ENCODE measurements at regions not wholly inside any gene's neighbourhood (a gene's known extent, or its start where the extent isn't known, plus 50 kb on each side); places are given as distances from the start of the nearest gene placed in this dataset.
A peak's percentile ranks its signal among the peaks of the same experiment; 100 is the strongest.

- ChIA-PET POLR2A (no interaction called here), CTCF (interaction anchor here (0.6 to 10.8 kb wide), 6 partner anchors 9 to 471 kb away, joined by 3 to 161 read pairs (median 3); no protein-coding TSS in a partner anchor)
- no peak for TF ChIP-seq CTCF (IDR thresholded peaks at IDR 0.05; ENCODE audit: insufficient read depth, low read depth, low read length)
- no peaks in the 10 kb centered on the region for H3K36me3 ChIP-seq (ENCODE audit: control insufficient read depth, insufficient read depth, low read length)
- no peak for DNase-seq (ENCODE audit: low read depth)
- H3K27me3 ChIP-seq (ENCODE audit: control insufficient read depth, insufficient read depth, low read length), result no peaks in the 10 kb centered on the region
- H3K4me3 ChIP-seq (ENCODE audit: low read depth, low read length), result no peak overlapping the region
Observed at GRCh38 chr6:154925130-154925529, 70.0 kb upstream of the TIAM2 start.

- CTCF ChIA-PET, result interaction anchor here (1.0 to 10.8 kb wide), 7 partner anchors 15 to 390 kb away, joined by 3 to 161 read pairs (median 4); no protein-coding TSS in a partner anchor
- Histone ChIP-seq H3K27me3 (ENCODE audit: control insufficient read depth, insufficient read depth, low read length) (no peaks in the 10 kb centered on the region), H3K4me3 (ENCODE audit: low read depth, low read length) (no peak overlapping the region), H3K36me3 (ENCODE audit: control insufficient read depth, insufficient read depth, low read length) (no peaks in the 10 kb centered on the region)
- POLR2A ChIA-PET, result no interaction called here
- TF ChIP-seq CTCF (IDR thresholded peaks at IDR 0.05; ENCODE audit: insufficient read depth, low read depth, low read length), result no peak
- no peak for DNase-seq (ENCODE audit: low read depth)
Observed at GRCh38 chr6:154926366-154926765, 68.7 kb upstream of the TIAM2 start.

GRCh38 chr6:154928325-154928922 lies 66.7 kb upstream of the TIAM2 start:
- Histone ChIP-seq H3K27me3 (ENCODE audit: control insufficient read depth, insufficient read depth, low read length) (no peaks in the 10 kb centered on the region), H3K4me3 (ENCODE audit: low read depth, low read length) (no peak overlapping the region), H3K36me3 (ENCODE audit: control insufficient read depth, insufficient read depth, low read length) (no peaks in the 10 kb centered on the region)
- DNase-seq (ENCODE audit: low read depth), result no peak
- POLR2A ChIA-PET, result no interaction called here
- peak; percentile 80 for TF ChIP-seq CTCF (IDR thresholded peaks at IDR 0.05; ENCODE audit: insufficient read depth, low read depth, low read length)
- CTCF ChIA-PET, result interaction anchor here (0.7 to 10.8 kb wide), 39 partner anchors 9 to 567 kb away, joined by 3 to 161 read pairs (median 4); partner anchors contain the start of gene TIAM2

GRCh38 chr6:154930451-154930851 lies 64.7 kb upstream of the TIAM2 start:
- ChIA-PET POLR2A (no interaction called here), CTCF (interaction anchor here (0.9 to 10.8 kb wide), 4 partner anchors 17 to 318 kb away, joined by 3 to 161 read pairs (median 15); no protein-coding TSS in a partner anchor)
- H3K36me3 ChIP-seq (ENCODE audit: control insufficient read depth, insufficient read depth, low read length), result no peaks in the 10 kb centered on the region
- DNase-seq (ENCODE audit: low read depth), result no peak
- H3K27me3 ChIP-seq (ENCODE audit: control insufficient read depth, insufficient read depth, low read length), result no peaks in the 10 kb centered on the region
- H3K4me3 ChIP-seq (ENCODE audit: low read depth, low read length), result no peak overlapping the region
- TF ChIP-seq CTCF (IDR thresholded peaks at IDR 0.05; ENCODE audit: insufficient read depth, low read depth, low read length), result no peak

GRCh38 chr6:154931711-154932424 lies 63.2 kb upstream of the TIAM2 start:
- TF ChIP-seq CTCF (IDR thresholded peaks at IDR 0.05; ENCODE audit: insufficient read depth, low read depth, low read length), result no peak
- no peak overlapping the region for H3K4me3 ChIP-seq (ENCODE audit: low read depth, low read length)
- DNase-seq (ENCODE audit: low read depth), result peak; percentile 35
- ChIA-PET CTCF (interaction anchor here (1.0 to 10.8 kb wide), 7 partner anchors 27 to 317 kb away, joined by 3 to 161 read pairs (median 3); no protein-coding TSS in a partner anchor), POLR2A (interaction anchor here (0.7 kb wide), 1 partner anchor 270 kb away, joined by 8 read pairs; no protein-coding TSS in a partner anchor)
- no peaks in the 10 kb centered on the region for H3K27me3 ChIP-seq (ENCODE audit: control insufficient read depth, insufficient read depth, low read length)
- no peaks in the 10 kb centered on the region for H3K36me3 ChIP-seq (ENCODE audit: control insufficient read depth, insufficient read depth, low read length)

Measured in BJ (cell line).